ENCODE measurements at regions not wholly inside any gene's neighbourhood (a gene's known extent, or its start where the extent isn't known, plus 50 kb on each side); places are given as distances from the start of the nearest gene placed in this dataset.

DNA sequence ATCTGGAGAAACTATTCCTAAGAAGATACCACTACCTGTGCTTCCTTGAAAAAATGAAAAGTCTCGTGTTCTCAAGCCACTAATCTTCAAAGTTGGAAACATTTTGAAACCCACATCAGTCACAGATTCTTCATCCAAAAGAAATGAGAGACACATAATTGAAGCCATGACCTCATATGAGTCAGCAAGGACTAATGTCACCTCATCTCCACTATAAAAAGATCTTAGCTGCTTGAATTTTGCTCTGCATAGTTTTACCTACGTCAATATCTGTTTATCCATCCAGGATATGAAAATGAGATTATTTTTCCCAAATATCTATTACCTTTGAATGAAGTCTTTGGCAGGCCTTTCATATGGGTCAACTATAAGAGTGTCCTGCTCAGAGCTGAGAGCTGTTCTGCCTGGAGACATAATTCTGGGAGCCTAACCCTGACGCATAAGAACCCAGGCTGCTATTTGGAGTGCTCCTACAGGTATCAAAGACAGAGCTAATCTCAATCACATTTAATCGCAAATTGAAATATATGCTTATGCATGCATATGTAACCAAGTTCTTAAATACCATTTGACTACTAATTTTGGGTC is 312.5 kb upstream of the PKN2 start:
- no peak for ATAC-seq
- DNase-seq (ENCODE audit: low spot score in 2 of 2) = no peak
- Mint-ChIP-seq H3K4me1 (no peaks in the 10 kb centered on the region), H3K4me3 (no peak overlapping the region), H3K27ac (no peak overlapping the region), H3K9me3 (no peaks in the 10 kb centered on the region), H3K36me3 (no peaks in the 10 kb centered on the region)

DNA sequence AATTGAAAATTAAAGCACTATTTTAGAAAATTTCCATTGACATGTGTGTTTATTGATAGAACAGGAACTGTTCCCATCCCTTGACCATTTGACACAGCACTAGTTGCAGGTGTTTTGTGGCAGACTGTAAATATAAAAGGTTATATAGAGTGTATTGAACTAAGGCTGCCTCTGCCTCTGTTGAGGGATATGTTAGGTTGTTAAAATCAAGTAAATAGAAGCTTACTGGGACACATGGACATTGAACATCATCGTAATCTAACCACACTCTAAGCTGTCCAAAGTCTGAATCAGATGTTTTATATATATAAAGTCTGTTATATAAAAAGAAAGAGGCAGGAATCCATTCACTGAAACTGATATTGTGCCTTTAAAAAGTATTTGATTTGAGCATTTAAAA is 308.1 kb upstream of the PKN2 start:
- DNase-seq (ENCODE audit: low spot score in 2 of 2) (no peak), ATAC-seq (no peak)
- no peak overlapping the region for H3K27ac Mint-ChIP-seq
- no peak overlapping the region for H3K4me3 Mint-ChIP-seq
- no peaks in the 10 kb centered on the region for H3K9me3 Mint-ChIP-seq
- no peaks in the 10 kb centered on the region for H3K36me3 Mint-ChIP-seq
- no peaks in the 10 kb centered on the region for H3K4me1 Mint-ChIP-seq

DNA sequence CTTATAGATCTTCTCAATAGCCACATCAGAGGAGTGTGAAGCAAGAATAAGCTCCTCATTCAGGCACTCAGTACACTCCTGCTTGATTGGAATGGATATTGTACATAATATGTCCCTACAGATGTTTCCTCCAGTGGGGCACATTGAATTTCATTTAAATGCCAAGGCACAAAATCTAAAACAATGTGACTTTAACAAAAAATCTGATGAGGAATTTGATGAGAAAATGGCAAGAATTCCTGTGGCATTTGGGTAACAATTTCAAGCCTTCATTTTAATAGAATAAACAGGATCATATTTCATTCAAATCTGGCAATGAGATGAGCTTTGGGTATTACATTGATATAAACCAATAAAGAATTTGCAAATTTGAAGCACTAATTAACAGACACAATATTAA is 307.7 kb upstream of the PKN2 start:
- Mint-ChIP-seq H3K4me3 (no peak overlapping the region), H3K27ac (no peak overlapping the region), H3K9me3 (no peaks in the 10 kb centered on the region), H3K4me1 (no peaks in the 10 kb centered on the region), H3K36me3 (no peaks in the 10 kb centered on the region)
- DNase-seq (ENCODE audit: low spot score in 2 of 2) (no peak), ATAC-seq (no peak)

DNA sequence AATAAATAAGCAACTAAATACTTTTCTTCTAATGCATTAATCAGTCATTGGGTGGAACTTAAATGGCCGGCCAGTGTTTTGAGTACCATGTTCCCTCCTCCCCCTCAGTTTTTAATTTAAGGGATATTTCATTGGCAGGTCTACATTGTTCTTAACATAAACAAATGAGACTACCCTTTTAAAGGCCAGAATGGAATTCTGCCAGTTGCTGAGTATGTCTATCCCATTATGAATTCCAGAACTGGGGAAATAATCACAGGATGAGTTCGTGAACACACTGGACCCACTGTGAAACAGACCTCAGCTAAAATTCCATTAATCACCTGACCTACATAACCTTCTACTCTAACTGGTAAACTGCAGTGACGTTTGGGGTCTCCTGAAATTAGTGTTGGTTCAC is 305.5 kb upstream of the PKN2 start:
- no peaks in the 10 kb centered on the region for H3K36me3 Mint-ChIP-seq
- ATAC-seq (no peak), DNase-seq (ENCODE audit: low spot score in 2 of 2) (no peak)
- no peak overlapping the region for H3K27ac Mint-ChIP-seq
- H3K4me1 Mint-ChIP-seq = no peaks in the 10 kb centered on the region
- H3K4me3 Mint-ChIP-seq = no peak overlapping the region
- no peaks in the 10 kb centered on the region for H3K9me3 Mint-ChIP-seq

DNA sequence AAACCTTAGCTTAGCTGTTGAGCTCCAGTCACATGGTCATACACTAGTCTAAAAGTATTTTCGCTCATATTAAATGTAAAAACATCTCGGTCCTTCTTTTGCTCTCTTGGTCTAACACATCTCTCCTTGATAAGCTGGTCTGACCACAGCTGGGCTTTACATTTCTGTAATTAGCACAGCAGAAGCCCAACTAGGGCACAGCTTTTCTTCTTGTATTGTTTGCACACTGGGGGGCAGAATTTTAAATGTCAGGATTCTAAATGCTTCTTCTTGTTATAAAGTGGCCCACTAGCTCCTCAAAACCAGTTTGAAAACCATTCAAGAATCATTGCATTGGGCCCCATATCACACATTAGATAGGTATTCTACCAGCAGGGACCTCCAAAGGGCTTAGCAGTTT is 289.1 kb upstream of the PKN2 start:
- Mint-ChIP-seq H3K27ac (no peak overlapping the region), H3K9me3 (peaks cover 4% of the 10 kb centered on the region), H3K4me3 (no peak overlapping the region), H3K4me1 (no peaks in the 10 kb centered on the region), H3K36me3 (no peaks in the 10 kb centered on the region)
- ATAC-seq (no peak), DNase-seq (ENCODE audit: low spot score in 2 of 2) (no peak)

DNA sequence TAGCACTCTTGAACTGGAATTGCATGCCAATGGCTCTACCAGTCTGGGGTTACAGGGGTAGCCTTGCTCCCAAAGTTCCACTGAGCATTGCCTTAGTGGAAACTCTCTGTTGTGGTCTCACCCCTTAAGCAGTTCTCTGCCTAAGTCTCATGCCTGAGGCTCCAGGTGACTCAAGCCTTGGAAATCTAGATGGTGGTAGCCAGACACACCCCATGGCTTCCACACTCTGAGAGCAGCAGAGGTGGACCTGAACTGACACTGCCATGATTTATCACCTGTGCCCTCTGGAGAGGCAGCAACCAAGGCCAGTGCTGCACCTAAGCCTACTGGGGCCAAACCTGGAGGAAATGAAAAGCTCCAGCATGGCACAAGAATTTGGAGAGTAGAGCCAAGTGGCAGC is 285.7 kb upstream of the PKN2 start:
- ATAC-seq = peak; percentile 13
- no peak for DNase-seq (ENCODE audit: low spot score in 2 of 2)
- no peak overlapping the region for H3K4me3 Mint-ChIP-seq
- H3K9me3 Mint-ChIP-seq = peaks cover 4% of the 10 kb centered on the region
- H3K27ac Mint-ChIP-seq = no peak overlapping the region
- no peaks in the 10 kb centered on the region for H3K4me1 Mint-ChIP-seq
- H3K36me3 Mint-ChIP-seq = no peaks in the 10 kb centered on the region

DNA sequence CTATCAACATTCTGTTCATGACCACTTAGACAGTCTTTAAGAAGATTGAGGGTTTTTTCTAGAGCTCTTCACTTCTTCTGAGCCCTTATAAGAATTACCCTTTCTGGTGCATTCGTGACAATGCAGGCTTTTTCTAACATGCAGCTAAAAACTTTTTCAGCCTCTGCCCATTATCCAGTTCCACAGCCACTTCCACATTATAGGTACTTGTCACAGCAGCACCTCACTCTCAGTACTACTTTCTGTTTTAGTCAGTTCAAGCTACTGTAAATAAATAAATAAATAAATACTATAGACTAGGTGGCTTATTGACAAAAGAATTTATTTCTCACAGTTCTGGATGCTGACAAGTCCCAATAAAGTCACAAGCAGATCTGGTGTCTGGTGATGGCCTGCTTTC is 284.4 kb upstream of the PKN2 start:
- ATAC-seq = no peak
- no peak overlapping the region for H3K4me3 Mint-ChIP-seq
- no peaks in the 10 kb centered on the region for H3K4me1 Mint-ChIP-seq
- no peak overlapping the region for H3K27ac Mint-ChIP-seq
- DNase-seq (ENCODE audit: low spot score in 2 of 2) = no peak
- peaks cover 2% of the 10 kb centered on the region for H3K9me3 Mint-ChIP-seq
- H3K36me3 Mint-ChIP-seq = no peaks in the 10 kb centered on the region

DNA sequence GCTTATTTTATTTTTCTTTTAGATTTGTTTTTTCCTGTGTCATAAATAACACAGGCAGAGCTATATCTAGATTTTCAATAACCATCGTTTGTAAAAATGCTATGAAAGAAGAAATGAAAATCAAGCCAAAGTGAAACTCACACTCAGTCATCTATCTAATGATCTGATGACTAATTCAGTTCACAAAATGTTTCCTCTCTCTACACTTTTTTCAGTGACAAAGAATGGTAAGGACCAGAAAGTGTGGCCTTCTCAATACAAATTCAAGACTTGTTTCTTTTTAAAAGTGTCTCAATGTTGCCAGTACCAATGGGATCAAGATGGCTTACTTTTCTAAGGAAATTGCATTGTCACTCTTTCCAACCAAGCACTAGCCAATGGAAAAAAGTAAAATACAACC is 282.8 kb upstream of the PKN2 start:
- no peaks in the 10 kb centered on the region for H3K4me1 Mint-ChIP-seq
- no peaks in the 10 kb centered on the region for H3K9me3 Mint-ChIP-seq
- peak; percentile 64 for ATAC-seq
- no peak for DNase-seq (ENCODE audit: low spot score in 2 of 2)
- no peak overlapping the region for H3K27ac Mint-ChIP-seq
- no peak overlapping the region for H3K4me3 Mint-ChIP-seq
- H3K36me3 Mint-ChIP-seq = no peaks in the 10 kb centered on the region

DNA sequence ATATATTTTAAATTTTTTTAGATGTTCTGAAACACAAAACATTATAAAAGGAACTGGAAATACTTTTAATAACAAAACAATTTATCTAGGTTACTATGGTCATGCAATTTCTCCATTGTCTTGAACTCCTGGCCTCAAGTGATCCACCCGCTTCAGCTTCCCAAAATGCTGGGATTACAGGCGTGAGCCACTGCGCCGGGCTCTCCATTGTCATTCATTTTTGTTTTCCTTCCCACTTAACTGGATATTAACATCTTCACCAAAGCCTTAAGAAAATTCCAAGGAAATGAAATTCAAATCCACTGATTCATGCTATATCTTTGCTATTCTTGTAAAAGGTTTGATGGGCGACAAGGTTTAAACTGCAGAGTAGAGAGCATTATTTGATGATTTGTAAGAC is 279.5 kb upstream of the PKN2 start:
- DNase-seq (ENCODE audit: low spot score in 2 of 2) (no peak), ATAC-seq (no peak)
- Mint-ChIP-seq H3K4me1 (no peaks in the 10 kb centered on the region), H3K36me3 (no peaks in the 10 kb centered on the region), H3K27ac (no peak overlapping the region), H3K4me3 (no peak overlapping the region), H3K9me3 (peaks cover 3% of the 10 kb centered on the region)

DNA sequence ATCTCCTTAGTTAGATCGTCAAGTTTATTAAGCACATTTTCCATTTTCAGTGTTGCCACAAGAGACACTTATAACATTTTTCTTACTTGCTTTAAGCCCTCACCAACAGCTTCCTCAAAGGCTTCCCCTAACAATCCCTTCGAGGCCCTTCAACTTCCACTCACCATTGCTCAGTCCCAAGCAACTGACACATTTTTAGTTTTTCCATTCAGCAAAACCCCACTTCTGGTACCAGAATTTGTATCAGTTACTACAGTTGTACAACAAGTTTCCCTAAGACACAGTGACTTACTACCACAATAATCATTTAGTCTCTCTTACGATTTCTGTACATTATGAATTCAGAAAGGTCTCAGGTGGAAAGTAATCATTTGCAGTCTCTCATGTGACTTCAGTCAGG is 276.8 kb upstream of the PKN2 start:
- no peak for DNase-seq (ENCODE audit: low spot score in 2 of 2)
- Mint-ChIP-seq H3K4me1 (no peaks in the 10 kb centered on the region), H3K9me3 (peaks cover 3% of the 10 kb centered on the region), H3K4me3 (no peak overlapping the region), H3K36me3 (no peaks in the 10 kb centered on the region), H3K27ac (no peak overlapping the region)
- ATAC-seq = no peak

DNA sequence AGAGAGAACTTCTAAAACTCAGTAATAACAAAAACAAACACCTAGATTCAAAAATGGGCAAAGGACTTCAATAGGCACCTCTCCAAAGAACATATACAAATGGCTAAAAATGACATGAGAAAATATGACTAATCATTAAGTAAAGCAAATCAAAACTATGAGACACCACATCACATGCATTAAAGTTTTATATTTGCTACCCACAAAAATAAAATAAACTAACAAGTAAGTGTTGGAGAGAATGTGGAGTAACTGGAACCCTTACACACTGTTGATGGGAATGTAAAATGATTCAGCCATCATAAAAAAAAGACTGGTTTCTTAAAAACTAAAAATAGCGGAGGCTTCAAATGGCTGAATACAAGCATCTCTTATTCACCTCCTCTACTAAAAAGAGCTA is 262.1 kb upstream of the PKN2 start:
- DNase-seq (ENCODE audit: low spot score in 2 of 2) (no peak), ATAC-seq (no peak)
- Mint-ChIP-seq H3K9me3 (peaks cover 18% of the 10 kb centered on the region), H3K4me3 (no peak overlapping the region), H3K27ac (no peak overlapping the region), H3K4me1 (no peaks in the 10 kb centered on the region), H3K36me3 (no peaks in the 10 kb centered on the region)

DNA sequence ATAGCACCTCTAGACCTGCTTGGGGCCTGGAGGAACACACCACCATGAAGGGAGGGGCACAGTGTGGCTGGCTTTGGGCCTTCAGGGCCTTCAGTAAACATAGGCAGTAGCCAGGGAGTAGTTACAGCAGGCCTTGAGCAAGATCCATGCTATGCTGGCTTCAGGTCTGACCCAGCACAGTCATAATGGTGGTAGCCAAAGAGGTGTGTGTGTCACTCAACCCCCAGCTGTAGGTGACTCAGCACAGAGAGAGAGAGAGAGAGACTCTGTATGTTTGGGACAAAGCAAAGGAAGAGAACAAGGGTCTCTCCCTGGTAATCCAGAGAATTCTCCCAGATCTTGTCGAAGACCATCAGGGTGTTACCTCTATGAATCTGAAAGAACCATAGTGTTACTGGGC is 250.5 kb upstream of the PKN2 start:
- H3K4me3 Mint-ChIP-seq = no peak overlapping the region
- peaks cover 19% of the 10 kb centered on the region for H3K9me3 Mint-ChIP-seq
- DNase-seq (ENCODE audit: low spot score in 2 of 2) (no peak), ATAC-seq (peak; percentile 24)
- no peaks in the 10 kb centered on the region for H3K4me1 Mint-ChIP-seq
- H3K36me3 Mint-ChIP-seq = no peaks in the 10 kb centered on the region
- no peak overlapping the region for H3K27ac Mint-ChIP-seq

DNA sequence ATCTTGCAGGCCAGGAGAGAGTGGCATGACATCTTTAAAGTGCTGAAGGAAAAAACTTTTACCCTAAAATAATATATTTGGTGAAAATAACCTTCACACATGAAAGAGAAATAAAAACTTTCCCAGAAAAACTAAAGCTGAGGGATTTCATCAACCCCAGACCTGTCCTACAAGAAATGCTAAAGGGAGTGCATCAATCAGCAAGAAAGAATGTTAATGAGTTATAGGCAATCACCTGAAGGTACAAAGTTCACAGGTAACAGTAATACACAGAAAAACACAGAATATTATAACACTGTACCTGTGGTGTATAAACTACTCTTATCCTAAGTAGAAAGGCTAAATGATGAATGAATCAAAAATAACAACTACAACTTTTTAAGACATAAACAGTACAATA is 249.2 kb upstream of the PKN2 start:
- DNase-seq (ENCODE audit: low spot score in 2 of 2) (no peak), ATAC-seq (no peak)
- no peak overlapping the region for H3K27ac Mint-ChIP-seq
- peaks cover 19% of the 10 kb centered on the region for H3K9me3 Mint-ChIP-seq
- H3K4me1 Mint-ChIP-seq = no peaks in the 10 kb centered on the region
- no peaks in the 10 kb centered on the region for H3K36me3 Mint-ChIP-seq
- no peak overlapping the region for H3K4me3 Mint-ChIP-seq

DNA sequence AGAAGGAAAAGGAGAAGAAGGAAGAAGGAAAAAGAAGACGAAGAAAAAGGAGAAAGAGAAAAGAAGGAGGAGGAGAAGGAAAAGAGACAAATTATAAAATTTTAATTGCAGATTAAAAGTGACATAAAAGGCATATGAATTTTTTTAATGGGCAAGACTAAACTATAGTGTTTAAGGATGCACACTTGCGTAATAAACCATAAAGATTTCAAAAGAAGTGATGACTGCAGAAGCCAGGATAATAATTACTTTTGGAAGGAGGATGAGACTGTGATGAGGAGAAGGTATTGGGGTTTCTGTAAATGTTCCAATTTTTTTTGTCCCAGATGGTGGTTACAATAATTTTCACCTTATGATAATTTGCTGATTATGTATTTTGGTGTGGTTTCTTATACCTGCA is 243.1 kb upstream of the PKN2 start:
- ATAC-seq = no peak
- no peak overlapping the region for H3K4me3 Mint-ChIP-seq
- no peaks in the 10 kb centered on the region for H3K36me3 Mint-ChIP-seq
- H3K27ac Mint-ChIP-seq = no peak overlapping the region
- H3K4me1 Mint-ChIP-seq = no peaks in the 10 kb centered on the region
- DNase-seq (ENCODE audit: low spot score in 2 of 2) = no peak
- H3K9me3 Mint-ChIP-seq = peaks cover 7% of the 10 kb centered on the region

DNA sequence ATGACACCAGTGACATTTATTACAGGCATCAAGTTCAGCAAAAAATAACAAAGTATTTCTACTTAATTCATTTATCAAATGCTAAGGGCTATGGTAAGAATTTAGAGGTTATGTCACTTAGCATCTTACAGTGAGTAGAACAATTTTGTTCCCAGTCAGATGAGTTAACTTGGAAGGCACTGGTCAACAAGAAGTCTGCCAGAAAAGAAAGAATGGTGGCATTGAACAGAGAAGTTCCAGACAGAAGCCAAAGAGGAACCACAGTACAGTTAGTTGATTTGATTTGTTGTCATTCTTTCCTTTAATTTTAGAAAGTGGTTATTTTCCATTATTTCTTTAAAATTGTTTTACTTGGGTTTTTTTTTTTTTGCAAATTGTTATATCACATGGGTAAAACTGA is 232.2 kb upstream of the PKN2 start:
- Mint-ChIP-seq H3K36me3 (no peaks in the 10 kb centered on the region), H3K4me1 (no peaks in the 10 kb centered on the region)

DNA sequence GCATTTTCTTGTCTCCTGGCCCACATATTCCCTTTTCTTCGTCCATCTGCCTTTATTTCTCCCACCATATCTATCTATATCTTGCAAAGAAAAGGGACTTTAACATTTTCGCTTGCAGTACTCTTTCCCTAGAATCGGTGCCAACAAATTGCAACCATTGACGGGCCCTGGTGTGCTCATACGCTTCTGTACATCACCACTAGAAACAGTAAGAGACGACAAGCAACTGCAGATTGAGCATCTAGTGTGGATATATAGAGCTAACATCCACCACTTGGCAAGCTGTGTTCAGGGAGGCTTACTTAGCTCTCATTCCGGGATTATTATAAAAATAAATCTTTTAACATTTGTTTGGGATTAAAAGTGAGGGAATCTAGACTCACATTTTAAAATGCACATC is 230.8 kb upstream of the PKN2 start:
- peaks cover 4% of the 10 kb centered on the region for H3K9me3 Mint-ChIP-seq
- H3K4me3 Mint-ChIP-seq = no peak overlapping the region
- no peaks in the 10 kb centered on the region for H3K4me1 Mint-ChIP-seq
- ATAC-seq = no peak
- no peak overlapping the region for H3K27ac Mint-ChIP-seq
- DNase-seq (ENCODE audit: low spot score in 2 of 2) = no peak
- H3K36me3 Mint-ChIP-seq = no peaks in the 10 kb centered on the region

More for the DNA sequence above, 232.2 kb upstream of the PKN2 start:
- Mint-ChIP-seq H3K9me3 (peaks cover 4% of the 10 kb centered on the region), H3K27ac (no peak overlapping the region), H3K4me3 (no peak overlapping the region)
- DNase-seq (ENCODE audit: low spot score in 2 of 2) = no peak
- ATAC-seq = no peak

DNA sequence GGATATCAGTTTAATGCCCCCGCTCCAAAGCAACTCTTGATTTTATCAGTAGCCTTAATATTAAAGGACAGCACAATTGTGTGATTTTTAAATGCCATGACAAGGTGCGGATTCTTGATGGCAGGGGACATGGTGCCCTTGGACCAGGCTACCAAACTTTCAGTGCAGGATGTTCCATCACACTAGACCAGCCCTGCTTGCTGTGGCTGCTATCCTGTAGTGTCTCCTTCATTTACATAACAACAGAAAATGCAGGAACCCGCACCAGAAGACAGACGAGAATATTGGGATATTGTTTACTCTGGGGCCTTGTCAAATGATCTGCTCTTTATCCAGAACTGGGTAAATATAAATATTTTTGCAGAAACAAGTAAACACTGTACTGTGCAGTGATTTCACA is 229.3 kb upstream of the PKN2 start:
- ATAC-seq = no peak
- Mint-ChIP-seq H3K27ac (no peak overlapping the region), H3K4me3 (no peak overlapping the region), H3K9me3 (no peaks in the 10 kb centered on the region), H3K4me1 (no peaks in the 10 kb centered on the region), H3K36me3 (no peaks in the 10 kb centered on the region)
- no peak for DNase-seq (ENCODE audit: low spot score in 2 of 2)

Measured in stimulated activated effector memory CD8-positive, alpha-beta T cell treated with anti-CD3 and anti-CD28 coated beads, Interleukin-12 subunit alpha, Interleukin-12 subunit beta, amount 100 ng/mL, for 72 hours (primary cell).